Astrocyte of the hippocampus (primary cell): ENCODE measurements at regions not wholly inside any gene's neighbourhood (a gene's known extent, or its start where the extent isn't known, plus 50 kb on each side); places are given as distances from the start of the nearest gene placed in this dataset.

Experiments
- DNase-seq: peaks from one replicate; pipeline ENCODE4 v3.0.0; 2011; ENCODE audit warnings: low read depth, low spot score

DNA sequence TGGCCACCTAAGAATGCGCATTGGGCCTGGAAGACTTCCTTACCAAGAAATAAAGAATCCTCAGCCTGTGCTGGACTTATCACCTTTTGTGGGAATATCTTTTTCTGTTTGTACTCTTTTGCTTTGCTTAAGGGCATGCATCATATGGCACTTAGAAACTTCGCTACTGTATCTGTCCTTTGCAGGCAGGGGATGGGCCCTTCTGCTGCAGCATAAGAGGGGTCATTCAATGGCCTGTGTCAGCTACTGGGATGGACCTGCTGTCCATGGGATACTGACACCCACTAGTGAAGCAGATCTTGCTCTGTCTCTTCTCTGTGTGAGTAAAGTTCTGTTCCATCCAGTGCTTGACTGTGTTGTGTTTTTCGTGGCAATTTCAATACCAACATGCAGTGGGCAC lies 239.0 kb upstream of the JUN start:
- no peak for DNase-seq

DNA sequence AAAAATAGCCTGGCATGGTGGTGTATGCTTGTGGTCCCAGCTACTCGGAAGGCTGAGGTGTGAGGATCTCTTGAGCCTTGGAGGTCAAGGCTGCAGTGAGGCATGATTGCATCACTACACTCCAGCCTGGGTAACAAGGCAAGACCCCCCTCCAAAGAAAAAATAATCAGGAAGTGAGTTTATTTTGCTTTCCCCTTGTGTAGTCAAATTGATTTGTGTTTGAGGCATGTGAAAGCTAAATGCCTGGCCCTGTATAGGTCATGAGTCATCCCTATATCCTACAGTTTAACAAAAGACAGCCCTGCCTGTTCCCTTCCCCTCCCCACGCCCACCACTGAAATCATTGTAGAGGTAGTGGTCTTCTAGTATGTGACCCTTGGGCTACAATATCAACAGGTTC lies 241.4 kb upstream of the JUN start:
- peak; percentile 26 for DNase-seq

- peak; percentile 49 for DNase-seq
Observed at GRCh38 chr1:59025898-59026426, 242.1 kb upstream of the JUN start.

DNA sequence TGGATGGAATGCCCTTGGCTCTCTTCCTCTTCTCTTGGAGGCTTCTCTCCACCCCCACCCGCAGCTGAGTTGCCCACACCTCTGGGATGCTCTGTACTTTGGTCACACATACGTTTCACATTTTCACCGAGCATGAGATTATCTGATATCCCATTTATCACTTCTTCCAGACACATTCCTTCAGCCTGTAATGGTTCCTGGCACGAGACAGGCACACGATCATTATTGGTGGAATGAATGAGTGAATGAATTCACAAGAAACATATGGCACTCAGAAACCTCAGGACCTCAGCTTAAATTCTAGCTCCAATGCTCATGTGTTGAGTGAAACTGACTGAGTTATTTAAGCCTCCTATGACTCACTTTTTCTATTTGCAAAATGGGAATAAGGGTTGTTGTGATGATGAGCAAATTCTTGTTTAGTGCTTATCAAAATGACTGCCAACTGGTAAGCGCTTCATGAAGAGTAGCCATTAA lies 242.7 kb upstream of the JUN start:
- peak; percentile 23 for DNase-seq

DNA sequence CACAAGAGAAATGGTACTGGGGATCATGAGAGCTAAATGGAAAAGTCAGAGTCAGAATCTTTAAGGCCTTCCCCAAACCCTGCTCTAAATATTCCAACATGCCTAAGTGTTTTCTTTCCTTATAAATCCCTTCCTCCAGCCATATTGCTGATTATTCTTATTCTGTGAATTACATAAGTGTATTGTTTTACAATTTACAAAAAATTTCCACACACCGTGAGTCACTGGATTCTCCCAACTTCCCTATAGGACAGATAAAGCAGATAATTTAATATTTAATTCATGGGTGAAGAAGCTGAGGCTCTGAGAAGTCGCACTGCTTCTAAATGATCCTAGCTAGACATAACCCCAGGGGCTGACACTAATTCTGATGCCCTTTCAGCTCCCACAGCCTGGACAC lies 243.3 kb upstream of the JUN start:
- DNase-seq = no peak

DNA sequence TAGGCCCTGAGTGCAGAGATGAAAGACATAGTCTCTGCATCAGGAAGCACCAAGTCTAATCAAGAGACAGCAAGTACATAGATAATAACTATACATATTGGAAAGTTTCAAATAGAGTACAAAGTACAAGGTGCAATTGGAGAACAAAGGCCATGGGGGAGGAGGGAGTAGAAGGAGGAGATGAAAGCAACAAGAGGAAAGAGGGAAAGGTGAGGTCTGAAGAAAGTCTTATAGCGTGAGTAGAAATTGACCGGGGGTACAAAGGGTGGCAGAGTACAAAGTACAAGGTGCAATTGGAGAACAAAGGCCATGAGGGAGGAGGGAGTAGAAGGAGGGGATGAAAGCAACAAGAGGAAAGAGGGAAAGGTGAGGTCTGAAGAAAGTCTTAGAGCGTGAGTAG lies 244.2 kb upstream of the JUN start:
- DNase-seq = no peak

DNA sequence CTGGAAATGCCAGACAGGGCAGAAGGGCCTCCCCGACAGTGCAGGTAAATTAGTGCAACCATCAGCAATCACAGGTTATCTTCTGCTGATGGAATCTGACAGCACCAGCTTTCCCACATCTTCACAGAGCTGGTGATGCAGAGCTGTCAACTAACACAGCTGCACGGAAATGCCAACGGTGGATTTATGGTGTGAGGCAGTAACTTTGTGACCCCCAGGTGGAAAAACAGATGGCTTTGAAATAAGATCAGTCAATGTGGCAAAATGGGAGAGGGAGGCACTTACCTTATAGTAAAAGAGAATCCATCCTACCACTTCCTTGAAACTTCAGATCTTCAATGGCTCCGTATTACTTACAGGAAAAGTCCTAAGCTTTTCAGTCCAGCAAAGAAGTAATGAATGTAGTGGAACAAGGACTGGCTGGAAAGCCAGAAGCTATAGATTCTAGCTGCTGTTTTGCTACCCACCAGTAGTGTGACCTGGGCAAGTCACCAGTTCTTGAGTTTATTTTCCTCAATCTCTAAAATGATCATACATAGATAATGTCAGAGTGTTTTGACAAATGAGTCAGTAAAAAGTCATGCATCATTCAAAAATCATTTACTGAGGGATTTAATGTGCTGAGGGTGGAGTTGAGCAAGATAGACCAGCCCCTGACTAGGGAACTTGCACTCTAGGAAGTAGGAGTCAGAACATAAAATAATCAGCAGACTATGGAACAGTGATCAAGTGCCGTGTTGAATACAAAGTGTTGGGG lies 245.7 kb upstream of the JUN start:
- no peak for DNase-seq

DNA sequence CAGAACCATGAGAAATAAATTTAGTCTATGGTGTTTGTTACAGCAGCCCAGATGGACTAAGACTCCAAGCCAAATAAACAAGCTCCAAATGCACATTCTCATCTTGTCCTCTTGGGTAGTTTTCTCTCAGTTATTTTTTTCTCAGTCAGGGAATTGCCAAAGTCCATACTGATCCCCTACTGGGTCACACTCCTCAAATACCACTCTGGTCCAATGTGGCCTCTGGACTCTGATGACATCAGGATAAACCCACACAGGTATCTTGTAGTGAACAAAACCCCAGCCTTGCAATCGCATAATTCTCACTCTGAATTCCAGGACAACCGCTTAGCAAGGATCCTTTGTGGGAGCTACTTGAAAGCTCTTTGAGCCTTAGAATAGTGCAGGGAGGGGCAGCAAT lies 248.4 kb upstream of the JUN start:
- DNase-seq = no peak

GRCh38 chr1:59033761-59034160 lies 249.9 kb upstream of the JUN start:
- no peak for DNase-seq

DNA sequence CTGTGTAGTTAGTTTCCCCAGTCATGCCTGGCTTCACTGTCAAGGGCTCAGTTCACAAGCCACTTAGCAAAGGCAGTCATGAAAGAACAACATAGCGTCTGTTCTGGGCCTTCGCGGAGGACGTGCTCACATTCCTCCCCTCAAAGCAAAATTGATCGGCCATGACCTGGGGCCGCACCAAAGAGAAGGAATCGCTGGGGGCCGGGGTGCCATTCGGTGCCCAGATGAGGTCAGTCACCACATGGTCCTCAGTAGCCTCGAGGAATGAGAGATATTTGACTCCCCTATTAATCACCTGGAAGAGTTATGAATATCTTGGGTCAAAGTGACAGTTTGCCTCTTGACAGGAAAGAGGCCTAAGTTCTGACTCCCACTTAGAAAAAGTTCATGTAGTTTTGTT lies 251.1 kb upstream of the JUN start:
- no peak for DNase-seq

DNA sequence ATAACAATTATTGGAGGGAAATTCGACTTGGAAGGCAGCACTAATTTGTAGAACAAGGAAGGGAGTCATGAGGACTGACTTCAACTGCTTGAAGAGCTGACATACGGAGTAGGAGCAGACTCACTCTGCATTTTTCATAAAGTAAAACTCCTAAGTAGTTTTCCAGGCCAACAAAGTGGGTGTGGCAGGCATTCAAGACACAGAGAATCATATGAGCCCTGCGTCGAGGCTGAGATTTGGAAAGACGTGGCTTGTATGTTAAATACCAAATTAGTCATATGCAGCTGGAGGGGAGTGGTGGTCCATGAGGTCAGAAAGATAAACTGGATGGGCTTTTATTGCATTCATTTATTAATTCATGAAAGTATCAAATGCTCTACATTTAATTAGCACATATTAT lies 255.7 kb upstream of the JUN start:
- DNase-seq = no peak

DNA sequence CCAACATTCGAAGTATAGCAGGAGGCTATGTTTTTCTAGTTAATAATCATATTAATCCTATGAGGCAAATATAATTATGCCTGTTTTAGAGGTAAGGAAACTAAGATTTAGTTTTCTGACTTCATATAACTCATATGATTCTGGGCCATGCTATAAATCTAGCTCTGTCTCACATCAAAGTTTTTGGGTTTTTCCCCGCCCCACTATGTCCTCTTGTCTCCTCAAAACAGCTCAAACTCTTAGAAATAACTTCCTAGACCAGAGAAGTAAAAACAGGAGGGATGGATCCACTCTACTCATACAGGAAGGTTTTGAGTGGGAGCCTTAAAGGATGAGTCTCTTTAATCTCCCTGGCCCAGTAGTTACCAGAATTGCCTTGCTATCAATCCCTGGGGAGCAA lies 256.4 kb upstream of the FGGY start:
- no peak for DNase-seq

DNA sequence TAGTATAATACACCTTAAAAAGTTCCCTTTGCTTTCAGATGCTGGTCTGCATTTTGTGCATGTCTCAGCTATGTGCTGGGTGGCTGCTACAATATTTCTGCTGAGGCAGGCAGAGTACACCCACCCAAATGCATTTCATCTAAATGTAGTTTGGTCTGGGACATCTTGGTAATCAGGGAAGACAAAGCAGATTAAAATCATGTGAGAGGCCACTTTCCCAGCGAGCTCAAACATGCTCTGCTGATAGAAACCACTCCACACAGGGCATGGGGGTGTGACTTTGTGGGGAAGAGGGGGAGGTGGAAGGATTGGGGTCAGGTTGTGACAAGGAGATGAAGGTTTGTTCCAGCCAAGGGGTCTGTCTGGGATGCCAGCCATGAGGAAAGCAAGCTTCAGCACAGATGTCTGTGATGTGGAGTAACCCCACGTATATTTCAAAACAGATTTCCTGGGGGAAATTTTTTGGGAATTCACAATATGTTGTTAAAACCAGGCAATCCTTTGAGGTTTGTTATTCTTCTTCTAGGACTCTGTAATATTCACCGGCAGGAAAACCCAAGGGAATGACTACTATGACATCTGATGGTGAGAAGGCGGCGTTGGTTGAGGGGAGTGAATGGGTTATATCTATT lies 255.1 kb upstream of the FGGY start:
- no peak for DNase-seq

DNA sequence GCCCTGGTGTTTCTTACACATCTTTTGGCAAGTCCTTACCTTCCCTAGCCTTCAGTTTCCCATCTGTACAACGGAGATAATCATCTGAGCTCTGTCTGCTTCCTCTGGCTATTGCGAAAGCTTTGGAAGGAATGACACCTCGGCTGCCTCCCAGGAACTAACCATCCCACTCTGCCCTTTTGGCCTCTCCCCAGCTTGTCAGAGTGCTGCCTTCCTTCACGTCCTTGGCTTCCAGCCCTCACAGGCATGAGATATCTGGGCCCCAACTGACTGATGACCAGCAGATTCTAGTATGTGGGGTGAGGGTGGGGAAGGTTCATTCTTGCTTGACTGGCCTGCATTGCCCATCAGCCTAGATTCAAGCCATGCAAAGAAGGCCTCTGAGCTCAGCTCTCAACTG lies 253.1 kb upstream of the FGGY start:
- peak; percentile 19 for DNase-seq

- DNase-seq = no peak
Observed at GRCh38 chr1:59044535-59045121, 252.3 kb upstream of the FGGY start.

DNA sequence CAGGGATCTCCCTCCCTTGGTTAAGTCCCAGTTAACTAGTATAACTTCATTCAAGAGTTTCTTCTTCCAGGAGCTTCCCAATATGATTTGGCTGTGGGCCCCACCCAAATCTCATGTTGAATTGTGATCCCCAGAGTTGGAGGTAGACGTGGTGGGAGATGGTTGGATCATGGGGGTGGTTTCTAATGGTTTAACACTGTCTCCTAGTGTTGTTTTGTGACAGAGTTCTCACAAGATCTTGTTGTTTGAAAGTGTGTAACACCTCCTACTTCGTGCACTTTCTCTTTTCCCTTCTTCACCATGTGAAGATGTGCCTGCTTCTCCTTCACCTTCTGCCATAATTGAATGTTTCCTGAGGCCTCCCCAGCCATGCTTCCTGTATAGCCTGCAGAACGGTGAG lies 251.8 kb upstream of the FGGY start:
- no peak for DNase-seq

- DNase-seq = no peak
Observed at GRCh38 chr1:59045636-59046035, 251.3 kb upstream of the FGGY start.

DNA sequence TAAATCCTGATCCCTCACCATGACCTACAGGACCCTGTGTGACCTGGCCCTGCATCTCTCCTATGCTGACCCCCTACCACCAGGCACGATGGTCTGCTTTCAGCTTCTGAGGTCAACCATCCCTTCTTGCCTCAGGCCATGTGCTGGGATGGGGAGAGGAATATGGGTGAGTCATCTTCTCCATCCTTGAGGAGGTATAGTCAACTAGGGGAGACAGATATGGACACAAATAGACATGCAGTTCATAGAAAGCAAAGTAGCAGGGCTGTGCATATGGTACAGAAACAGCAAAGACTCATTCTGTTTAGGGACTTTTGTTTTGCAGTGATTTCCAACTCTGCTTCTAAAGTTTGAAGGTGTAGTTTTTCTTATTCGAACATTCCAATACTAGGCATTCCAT lies 250.8 kb upstream of the FGGY start:
- peak; percentile 9 for DNase-seq

DNA sequence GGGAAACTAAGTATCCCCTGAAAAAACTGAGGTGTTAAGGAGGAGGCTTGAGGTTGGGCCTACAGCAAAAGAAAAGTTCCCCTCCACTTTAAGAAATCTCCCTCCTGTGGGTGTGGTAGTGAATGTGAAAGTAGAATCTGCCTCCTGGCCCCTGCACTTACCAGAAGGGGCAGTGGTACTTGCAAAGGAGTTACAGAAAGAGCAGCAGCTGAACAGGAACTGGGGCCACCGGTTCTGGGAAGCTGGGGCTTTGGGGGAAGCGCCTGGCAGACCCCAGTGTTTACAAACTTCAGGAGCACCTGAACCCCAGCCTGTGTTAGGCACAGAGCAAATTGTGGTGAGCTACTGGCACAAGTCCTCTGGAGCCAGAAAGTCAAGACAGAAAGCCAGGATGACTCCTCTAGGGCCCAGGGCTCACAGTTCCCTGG lies 250.2 kb upstream of the FGGY start:
- DNase-seq = no peak

- DNase-seq = no peak
Observed at GRCh38 chr1:59051007-59051406, 245.9 kb upstream of the FGGY start.

GRCh38 chr1:59052166-59052590 lies 244.7 kb upstream of the FGGY start:
- peak; percentile 39 for DNase-seq

DNA sequence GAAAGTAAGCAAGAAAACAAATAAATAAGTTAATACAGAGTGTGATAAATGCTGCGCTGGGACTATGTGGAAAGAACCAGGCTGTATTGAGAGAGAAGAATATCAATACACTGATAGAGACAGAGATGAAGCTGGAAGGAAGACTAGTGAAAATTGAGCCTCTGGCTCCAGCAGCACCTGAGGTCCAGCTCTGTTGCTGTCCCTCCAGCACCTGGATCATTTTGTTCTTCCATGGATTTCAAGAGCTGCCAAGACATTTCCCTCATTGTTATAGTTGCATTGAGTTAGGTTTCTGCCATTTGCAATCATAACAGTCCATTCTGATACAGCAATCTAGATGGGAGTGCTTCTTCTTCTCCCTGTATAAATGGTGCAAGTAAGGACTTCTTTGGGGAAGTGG lies 242.7 kb upstream of the FGGY start:
- DNase-seq = no peak
